Activated CD4-positive, alpha-beta T cell treated with anti-CD3 and anti-CD28 coated beads, Interleukin-10, Interleukin-2, amounts not matched to agents 100 ng/mL and 50 ng/mL, durations not matched to agents 16 hours and 8 hours (primary cell): ENCODE measurements at regions not wholly inside any gene's neighbourhood (a gene's known extent, or its start where the extent isn't known, plus 50 kb on each side); places are given as distances from the start of the nearest gene placed in this dataset.

Experiments
- DNase-seq: peaks from one replicate; pipeline ENCODE4 v3.0.0-alpha.2; 2020

DNA sequence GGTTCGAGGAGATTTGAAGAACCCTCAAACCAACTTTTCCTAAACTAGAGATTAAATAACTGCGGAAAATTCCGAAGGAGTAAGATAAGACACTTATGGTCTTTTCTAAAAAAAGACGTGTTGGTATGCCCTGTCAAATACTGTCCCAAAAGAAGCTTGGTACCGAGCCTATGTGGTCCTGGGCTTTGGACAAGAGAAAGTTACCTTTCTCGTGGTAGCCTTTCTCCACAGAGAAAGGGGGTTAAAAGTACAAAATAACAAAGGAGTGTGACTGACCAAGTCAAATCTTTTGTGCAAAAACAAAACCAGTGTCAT lies 56.2 kb upstream of the JCAD start:
- DNase-seq: no peak

DNA sequence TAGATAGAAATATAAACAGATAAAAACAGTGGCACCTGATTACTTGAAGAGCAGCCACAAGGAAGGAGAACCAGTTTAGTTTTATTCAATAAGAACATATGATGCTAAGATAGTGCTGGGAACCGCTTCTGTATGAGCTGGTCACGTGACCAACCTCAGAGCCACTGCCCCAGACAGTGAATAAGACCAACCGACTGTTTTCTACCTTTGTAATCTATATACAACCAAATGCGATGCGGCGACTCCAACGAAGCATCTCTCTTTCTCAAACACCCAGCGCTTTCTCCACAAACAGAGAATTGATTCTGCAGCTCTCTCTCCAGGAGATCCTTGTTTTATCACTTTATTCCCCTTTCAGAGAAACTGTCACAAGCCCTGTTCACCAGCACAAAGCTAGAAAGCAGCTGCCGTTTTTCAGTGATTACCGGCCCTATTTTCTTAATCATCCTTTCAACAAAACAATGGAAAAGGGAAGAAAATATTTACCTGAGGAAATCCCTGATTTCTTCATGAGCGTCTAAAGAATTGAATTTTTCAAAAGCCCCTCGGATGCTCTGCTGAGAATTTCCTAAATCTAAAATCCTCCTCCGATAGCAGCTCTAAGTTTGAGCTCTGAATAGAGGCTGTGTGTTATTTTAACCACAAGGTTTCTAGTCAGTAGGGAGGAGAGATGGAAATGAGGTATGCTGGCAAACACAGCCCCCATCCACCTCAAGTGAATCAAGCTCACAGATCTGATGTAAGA lies 55.7 kb upstream of the JCAD start:
- no peak for DNase-seq

DNA sequence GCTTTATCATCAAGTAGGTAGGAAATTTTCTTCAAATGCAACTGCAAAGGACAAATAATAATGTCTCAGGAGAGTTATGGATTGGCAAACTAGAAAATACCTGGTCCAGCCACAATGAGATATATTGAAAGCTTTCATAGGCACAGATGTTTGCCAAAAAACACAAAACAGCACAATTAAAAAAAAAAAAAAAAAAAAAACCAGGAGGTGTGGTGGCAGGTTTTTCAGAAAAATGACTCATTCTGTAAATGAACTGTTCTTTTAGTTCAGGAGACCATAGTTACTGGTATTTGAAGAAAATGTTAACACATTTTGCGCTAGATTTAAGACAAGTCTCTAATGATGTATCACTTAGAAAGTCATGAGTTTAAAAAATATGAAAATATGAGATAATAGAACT lies 55.0 kb upstream of the JCAD start:
- DNase-seq: peak; percentile 2

DNA sequence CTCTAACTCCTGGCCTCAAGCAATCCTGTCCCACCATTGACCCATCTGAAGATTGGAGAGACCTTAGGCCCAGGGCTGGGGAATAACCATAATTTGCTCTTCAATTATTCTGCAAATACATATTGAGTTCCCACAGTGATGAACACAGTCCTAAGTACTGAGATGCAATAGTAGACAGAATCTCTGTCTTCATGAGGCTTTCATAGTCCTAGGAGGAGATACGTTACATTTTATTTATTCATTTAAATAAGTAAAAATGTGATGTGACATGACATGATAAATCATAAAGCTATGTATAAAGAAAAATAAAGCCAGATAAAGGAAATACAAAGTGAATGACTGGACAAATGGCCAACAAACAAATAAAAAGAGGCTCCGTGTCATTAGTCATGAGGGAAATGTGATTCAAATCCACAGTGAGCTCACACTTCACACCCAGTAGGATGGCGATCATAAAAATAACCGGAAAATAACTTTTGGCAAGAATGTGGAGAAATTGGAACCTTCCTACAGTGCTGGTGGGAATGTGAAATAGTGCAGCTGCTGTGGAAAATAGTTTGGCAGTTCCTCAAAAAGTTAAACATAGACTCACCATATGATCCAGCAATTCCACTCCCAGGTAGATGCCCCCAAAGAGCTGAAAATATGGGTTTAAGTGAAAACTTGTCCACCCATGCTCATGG lies 52.1 kb upstream of the JCAD start:
- no peak for DNase-seq
